Muscle of back (tissue), 3 donors: ENCODE measurements at regions not wholly inside any gene's neighbourhood (a gene's known extent, or its start where the extent isn't known, plus 50 kb on each side); places are given as distances from the start of the nearest gene placed in this dataset.

Experiments
- DNase-seq, 3 donors: peaks; one replicate each; pipeline versions ENCODE4 v3.0.0 to v3.0.0-alpha.2; 2013

GRCh38 chr18:4854671-4855070, 342.4 kb downstream of the AKAIN1 start:
- peak; percentile 7 to 36 (median 16) for DNase-seq

- DNase-seq: no peak
Measured at GRCh38 chr18:4851301-4851976, 345.6 kb downstream of the AKAIN1 start.

GRCh38 chr18:4847056-4847455, 350.0 kb downstream of the AKAIN1 start:
- no peak for DNase-seq

- DNase-seq: no peak
Measured at GRCh38 chr18:4844320-4844719, 352.7 kb downstream of the AKAIN1 start.

- no peak for DNase-seq
Measured at GRCh38 chr18:4843771-4844170, 353.3 kb downstream of the AKAIN1 start.

GRCh38 chr18:4842751-4843150, 354.3 kb downstream of the AKAIN1 start:
- DNase-seq: no peak

- no peak for DNase-seq
Measured at GRCh38 chr18:4842287-4842686, 354.8 kb downstream of the AKAIN1 start.

GRCh38 chr18:4839639-4840038, 357.4 kb downstream of the AKAIN1 start:
- DNase-seq: no peak

- DNase-seq: no peak
Measured at GRCh38 chr18:4836141-4836540, 360.9 kb downstream of the AKAIN1 start.

GRCh38 chr18:4831791-4832375, 365.2 kb downstream of the AKAIN1 start:
- peak in 1 of 3 donors; percentile 13 for DNase-seq

- no peak for DNase-seq
Measured at GRCh38 chr18:4831127-4831526, 365.9 kb downstream of the AKAIN1 start.

- no peak for DNase-seq
Measured at GRCh38 chr18:4823091-4823490, 368.0 kb upstream of the DLGAP1 start.

- no peak for DNase-seq
Measured at GRCh38 chr18:4821801-4822200, 366.7 kb upstream of the DLGAP1 start.

GRCh38 chr18:4817665-4818064, 362.6 kb upstream of the DLGAP1 start:
- no peak for DNase-seq

GRCh38 chr18:4813708-4814107, 358.6 kb upstream of the DLGAP1 start:
- DNase-seq: no peak

GRCh38 chr18:4808891-4809290, 353.8 kb upstream of the DLGAP1 start:
- no peak for DNase-seq

GRCh38 chr18:4807604-4808293, 352.6 kb upstream of the DLGAP1 start:
- peak; percentile 4 to 53 (median 38) for DNase-seq

GRCh38 chr18:4806331-4806730, 351.2 kb upstream of the DLGAP1 start:
- peak in 1 of 3 donors; percentile 8 for DNase-seq

GRCh38 chr18:4802296-4802695, 347.2 kb upstream of the DLGAP1 start:
- DNase-seq: no peak

GRCh38 chr18:4801151-4801550, 346.0 kb upstream of the DLGAP1 start:
- DNase-seq: no peak

- no peak for DNase-seq
Measured at GRCh38 chr18:4797002-4797685, 342.0 kb upstream of the DLGAP1 start.

GRCh38 chr18:4789506-4789905, 334.4 kb upstream of the DLGAP1 start:
- DNase-seq: no peak

GRCh38 chr18:4781873-4782272, 326.8 kb upstream of the DLGAP1 start:
- DNase-seq: peak in 1 of 3 donors; percentile 10
